ENCODE measurements at regions not wholly inside any gene's neighbourhood (a gene's known extent, or its start where the extent isn't known, plus 50 kb on each side); places are given as distances from the start of the nearest gene placed in this dataset.

- H3K4me1 Mint-ChIP-seq = no peaks in the 10 kb centered on the region
- no peaks in the 10 kb centered on the region for H3K36me3 Mint-ChIP-seq (ENCODE audit: low read depth)
- TF ChIP-seq CTCF (IDR thresholded peaks at IDR 0.05; ENCODE audit: unreplicated experiment in 3 of 3) = no peak
- no peak overlapping the region for H3K4me3 Mint-ChIP-seq
- H3K27me3 Mint-ChIP-seq (ENCODE audit: low read depth) = no peaks in the 10 kb centered on the region
- no peak overlapping the region for H3K27ac Mint-ChIP-seq
- H3K9me3 Mint-ChIP-seq = no peaks in the 10 kb centered on the region
Observed at GRCh38 chr3:95029644-95030043, 966.8 kb downstream of the NSUN3 start.

GRCh38 chr3:95036526-95037021, 973.7 kb downstream of the NSUN3 start:
- no peak for TF ChIP-seq CTCF (IDR thresholded peaks at IDR 0.05; ENCODE audit: unreplicated experiment in 3 of 3)
- no peaks in the 10 kb centered on the region for H3K4me1 Mint-ChIP-seq
- no peak overlapping the region for H3K4me3 Mint-ChIP-seq
- H3K27ac Mint-ChIP-seq = no peak overlapping the region
- no peaks in the 10 kb centered on the region for H3K9me3 Mint-ChIP-seq
- peaks cover 10% of the 10 kb centered on the region for H3K27me3 Mint-ChIP-seq (ENCODE audit: low read depth)
- H3K36me3 Mint-ChIP-seq (ENCODE audit: low read depth) = no peaks in the 10 kb centered on the region

- TF ChIP-seq CTCF (IDR thresholded peaks at IDR 0.05; ENCODE audit: unreplicated experiment in 3 of 3) = no peak
- Mint-ChIP-seq H3K4me3 (no peak overlapping the region), H3K36me3 (ENCODE audit: low read depth) (no peaks in the 10 kb centered on the region), H3K4me1 (no peaks in the 10 kb centered on the region), H3K9me3 (no peaks in the 10 kb centered on the region), H3K27ac (no peak overlapping the region), H3K27me3 (ENCODE audit: low read depth) (peaks cover 10% of the 10 kb centered on the region)
Observed at GRCh38 chr3:95037097-95037496, 974.2 kb downstream of the NSUN3 start.

GRCh38 chr3:95037927-95038326, 975.1 kb downstream of the NSUN3 start:
- no peaks in the 10 kb centered on the region for H3K36me3 Mint-ChIP-seq (ENCODE audit: low read depth)
- H3K4me3 Mint-ChIP-seq = no peak overlapping the region

GRCh38 chr3:95044101-95044500, 981.2 kb downstream of the NSUN3 start:
- no peak for TF ChIP-seq CTCF (IDR thresholded peaks at IDR 0.05; ENCODE audit: unreplicated experiment in 3 of 3)
- Mint-ChIP-seq H3K27me3 (ENCODE audit: low read depth) (no peaks in the 10 kb centered on the region), H3K36me3 (ENCODE audit: low read depth) (no peaks in the 10 kb centered on the region), H3K4me3 (no peak overlapping the region), H3K9me3 (no peaks in the 10 kb centered on the region), H3K27ac (no peak overlapping the region), H3K4me1 (no peaks in the 10 kb centered on the region)

More at GRCh38 chr3:95037927-95038326, 975.1 kb downstream of the NSUN3 start:
- no peak for TF ChIP-seq CTCF (IDR thresholded peaks at IDR 0.05; ENCODE audit: unreplicated experiment in 3 of 3)
- H3K27ac Mint-ChIP-seq = no peak overlapping the region
- H3K9me3 Mint-ChIP-seq = no peaks in the 10 kb centered on the region
- H3K27me3 Mint-ChIP-seq (ENCODE audit: low read depth) = peaks cover 10% of the 10 kb centered on the region
- no peaks in the 10 kb centered on the region for H3K4me1 Mint-ChIP-seq

- H3K4me3 Mint-ChIP-seq = no peak overlapping the region
- no peak overlapping the region for H3K27ac Mint-ChIP-seq
- H3K36me3 Mint-ChIP-seq (ENCODE audit: low read depth) = no peaks in the 10 kb centered on the region
- no peaks in the 10 kb centered on the region for H3K9me3 Mint-ChIP-seq
- TF ChIP-seq CTCF (IDR thresholded peaks at IDR 0.05; ENCODE audit: unreplicated experiment in 3 of 3) = no peak
- no peaks in the 10 kb centered on the region for H3K4me1 Mint-ChIP-seq
- no peaks in the 10 kb centered on the region for H3K27me3 Mint-ChIP-seq (ENCODE audit: low read depth)
Observed at GRCh38 chr3:95048564-95048963, 985.7 kb downstream of the NSUN3 start.
